ENCODE measurements at regions not wholly inside any gene's neighbourhood (a gene's known extent, or its start where the extent isn't known, plus 50 kb on each side); places are given as distances from the start of the nearest gene placed in this dataset.

DNA sequence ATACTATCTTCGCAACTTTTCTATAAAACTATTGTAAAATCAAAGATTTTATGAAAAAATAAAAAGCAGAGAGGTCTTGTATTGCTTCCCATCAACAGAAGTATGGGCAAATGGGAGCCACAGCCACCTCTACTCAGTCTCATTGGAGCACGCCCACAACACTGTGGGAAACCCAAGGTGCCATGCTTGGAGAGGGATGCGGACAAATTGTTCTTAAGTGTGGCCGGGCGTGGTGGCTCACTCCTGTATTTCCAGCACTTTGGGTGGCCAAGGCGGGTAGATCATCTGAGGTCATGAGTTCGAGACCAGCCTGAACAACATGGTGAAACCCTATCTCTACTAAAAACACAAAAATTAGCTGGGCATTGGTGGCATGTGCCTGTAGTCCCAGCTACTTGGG, 498.2 kb upstream of the SOX5 start:
- Mint-ChIP-seq H3K9me3 (ENCODE audit: low read depth) (peaks cover 3% of the 10 kb centered on the region), H3K4me3 (ENCODE audit: low read depth) (no peak overlapping the region), H3K27ac (no peak overlapping the region), H3K4me1 (ENCODE audit: low read depth) (peaks cover 9% of the 10 kb centered on the region), H3K27me3 (no peaks in the 10 kb centered on the region), H3K36me3 (ENCODE audit: insufficient read depth) (no peaks in the 10 kb centered on the region)
- no peak for DNase-seq (ENCODE audit: low spot score, unreplicated experiment)
- TF ChIP-seq, protein P1, sequence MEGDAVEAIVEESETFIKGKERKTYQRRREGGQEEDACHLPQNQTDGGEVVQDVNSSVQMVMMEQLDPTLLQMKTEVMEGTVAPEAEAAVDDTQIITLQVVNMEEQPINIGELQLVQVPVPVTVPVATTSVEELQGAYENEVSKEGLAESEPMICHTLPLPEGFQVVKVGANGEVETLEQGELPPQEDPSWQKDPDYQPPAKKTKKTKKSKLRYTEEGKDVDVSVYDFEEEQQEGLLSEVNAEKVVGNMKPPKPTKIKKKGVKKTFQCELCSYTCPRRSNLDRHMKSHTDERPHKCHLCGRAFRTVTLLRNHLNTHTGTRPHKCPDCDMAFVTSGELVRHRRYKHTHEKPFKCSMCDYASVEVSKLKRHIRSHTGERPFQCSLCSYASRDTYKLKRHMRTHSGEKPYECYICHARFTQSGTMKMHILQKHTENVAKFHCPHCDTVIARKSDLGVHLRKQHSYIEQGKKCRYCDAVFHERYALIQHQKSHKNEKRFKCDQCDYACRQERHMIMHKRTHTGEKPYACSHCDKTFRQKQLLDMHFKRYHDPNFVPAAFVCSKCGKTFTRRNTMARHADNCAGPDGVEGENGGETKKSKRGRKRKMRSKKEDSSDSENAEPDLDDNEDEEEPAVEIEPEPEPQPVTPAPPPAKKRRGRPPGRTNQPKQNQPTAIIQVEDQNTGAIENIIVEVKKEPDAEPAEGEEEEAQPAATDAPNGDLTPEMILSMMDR (IDR thresholded peaks at IDR 0.05; ENCODE audit: unreplicated experiment), result no peak

DNA sequence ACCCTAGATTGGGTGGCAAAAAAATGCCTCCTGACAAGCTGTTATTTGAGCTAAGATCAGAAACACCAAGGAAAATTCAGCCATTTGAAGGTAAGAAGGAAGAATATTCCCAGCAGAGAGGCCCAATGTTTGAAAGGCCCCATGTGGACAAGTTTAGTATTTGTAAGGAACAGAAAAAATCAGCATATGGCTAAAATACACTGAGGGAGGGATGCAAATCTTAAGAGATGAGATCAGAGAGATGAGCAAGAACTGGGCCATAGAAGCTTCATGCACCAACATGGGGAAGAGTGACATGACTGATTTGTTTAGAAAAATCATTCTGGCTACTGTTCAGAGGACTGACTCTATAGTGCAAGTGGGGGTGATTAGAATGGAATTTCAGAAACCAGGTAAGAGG, 496.8 kb upstream of the SOX5 start:
- Mint-ChIP-seq H3K27me3 (no peaks in the 10 kb centered on the region), H3K36me3 (ENCODE audit: insufficient read depth) (no peaks in the 10 kb centered on the region), H3K4me1 (ENCODE audit: low read depth) (peaks cover 19% of the 10 kb centered on the region), H3K4me3 (ENCODE audit: low read depth) (no peak overlapping the region), H3K9me3 (ENCODE audit: low read depth) (peaks cover 3% of the 10 kb centered on the region), H3K27ac (no peak overlapping the region)
- TF ChIP-seq, protein P1 (IDR thresholded peaks at IDR 0.05; ENCODE audit: unreplicated experiment), result no peak
- DNase-seq (ENCODE audit: low spot score, unreplicated experiment), result no peak

DNA sequence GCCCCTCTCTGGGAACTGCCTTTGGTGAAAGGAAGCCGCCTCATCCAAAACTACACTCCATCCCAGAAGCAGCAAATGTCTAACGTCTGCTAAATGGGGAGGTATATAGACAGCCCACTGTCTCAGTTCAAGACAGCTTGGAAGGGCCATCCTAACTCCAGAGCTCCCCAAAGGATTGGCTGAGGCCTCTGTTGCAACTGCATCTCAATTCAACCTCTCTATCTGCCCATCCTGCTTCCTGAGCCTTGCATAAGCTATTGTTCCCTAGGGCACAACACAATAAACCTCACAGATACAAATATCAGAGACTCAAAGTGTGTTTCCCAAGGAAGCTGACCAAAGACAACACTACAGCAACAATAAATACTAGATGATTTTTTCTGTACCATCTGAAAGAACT, 495.2 kb upstream of the SOX5 start:
- DNase-seq (ENCODE audit: low spot score, unreplicated experiment), result no peak
- TF ChIP-seq, protein P1 (IDR thresholded peaks at IDR 0.05; ENCODE audit: unreplicated experiment), result no peak
- H3K36me3 Mint-ChIP-seq (ENCODE audit: insufficient read depth), result no peaks in the 10 kb centered on the region
- peaks cover 20% of the 10 kb centered on the region for H3K4me1 Mint-ChIP-seq (ENCODE audit: low read depth)
- H3K27ac Mint-ChIP-seq, result no peak overlapping the region
- no peak overlapping the region for H3K4me3 Mint-ChIP-seq (ENCODE audit: low read depth)
- H3K9me3 Mint-ChIP-seq (ENCODE audit: low read depth), result no peaks in the 10 kb centered on the region
- H3K27me3 Mint-ChIP-seq, result no peaks in the 10 kb centered on the region

DNA sequence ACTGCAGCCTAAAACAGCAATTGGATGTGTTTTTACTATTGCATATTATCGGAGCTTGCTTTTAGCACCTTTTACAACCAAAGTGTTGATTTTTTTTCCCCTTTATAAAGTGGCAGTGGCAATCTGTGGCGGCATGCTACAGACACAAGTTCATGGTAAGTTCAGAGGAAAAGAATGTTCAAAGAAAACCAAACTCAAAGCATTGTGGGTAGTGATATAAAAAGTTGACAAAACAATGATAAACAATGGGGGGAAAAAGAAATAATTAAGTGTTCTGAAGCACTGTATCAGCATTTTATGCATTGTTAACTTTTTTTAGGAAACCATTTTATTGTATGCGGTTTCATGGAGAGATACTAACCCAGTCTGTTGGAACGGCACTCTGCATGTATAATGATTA, 492.0 kb upstream of the SOX5 start:
- TF ChIP-seq, protein P1 (IDR thresholded peaks at IDR 0.05; ENCODE audit: unreplicated experiment), result no peak
- no peak for DNase-seq (ENCODE audit: low spot score, unreplicated experiment)
- H3K4me3 Mint-ChIP-seq (ENCODE audit: low read depth), result no peak overlapping the region
- peaks cover 4% of the 10 kb centered on the region for H3K9me3 Mint-ChIP-seq (ENCODE audit: low read depth)
- no peak overlapping the region for H3K27ac Mint-ChIP-seq
- H3K27me3 Mint-ChIP-seq, result no peaks in the 10 kb centered on the region
- peaks cover 1% of the 10 kb centered on the region for H3K36me3 Mint-ChIP-seq (ENCODE audit: insufficient read depth)
- H3K4me1 Mint-ChIP-seq (ENCODE audit: low read depth), result peaks cover 16% of the 10 kb centered on the region

DNA sequence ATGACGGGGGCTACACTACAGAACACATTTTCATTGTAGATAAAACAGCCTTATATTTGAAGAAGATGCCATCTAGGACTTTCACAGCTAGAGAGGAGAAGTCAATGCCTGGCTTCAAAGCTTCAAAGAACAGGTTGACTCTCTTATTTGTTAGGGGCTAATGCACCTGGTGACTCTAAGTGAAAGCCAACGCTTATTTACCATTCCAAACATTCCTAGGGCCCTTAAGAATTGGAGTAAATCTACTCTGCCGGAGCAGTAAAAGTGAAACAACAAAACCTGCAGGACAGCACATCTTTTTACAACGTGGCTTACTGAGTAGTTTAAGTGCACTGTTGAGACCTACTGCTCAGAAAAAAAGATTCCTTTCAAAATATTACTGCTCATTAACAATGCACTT, 487.2 kb upstream of the SOX5 start:
- H3K9me3 Mint-ChIP-seq (ENCODE audit: low read depth), result peaks cover 4% of the 10 kb centered on the region
- H3K27ac Mint-ChIP-seq, result no peak overlapping the region
- peaks cover 3% of the 10 kb centered on the region for H3K4me1 Mint-ChIP-seq (ENCODE audit: low read depth)
- H3K36me3 Mint-ChIP-seq (ENCODE audit: insufficient read depth), result peaks cover 1% of the 10 kb centered on the region
- H3K27me3 Mint-ChIP-seq, result no peaks in the 10 kb centered on the region
- TF ChIP-seq, protein P1 (IDR thresholded peaks at IDR 0.05; ENCODE audit: unreplicated experiment), result no peak
- DNase-seq (ENCODE audit: low spot score, unreplicated experiment), result no peak
- H3K4me3 Mint-ChIP-seq (ENCODE audit: low read depth), result no peak overlapping the region
